ACHN (cell line): ENCODE measurements at regions not wholly inside any gene's neighbourhood (a gene's known extent, or its start where the extent isn't known, plus 50 kb on each side); places are given as distances from the start of the nearest gene placed in this dataset.
"Not testable (repeated sequence)": the region's sequence is repeated elsewhere in the genome, so short reads cannot be mapped to it uniquely, and the experiment has no call there.

Source experiments
- DNase-seq: peaks from one replicate; pipeline ENCODE4 v3.0.0-alpha.2; 2015
- in situ Hi-C: cut with HindIII; loops from 2 replicates; pipeline ENCODE4 v1.10.0; 2017; ENCODE audit warnings: low sequenced_read_pairs, low pct_ligation_motif_present, low pct_unique_long_range_greater_than_20kb

DNA sequence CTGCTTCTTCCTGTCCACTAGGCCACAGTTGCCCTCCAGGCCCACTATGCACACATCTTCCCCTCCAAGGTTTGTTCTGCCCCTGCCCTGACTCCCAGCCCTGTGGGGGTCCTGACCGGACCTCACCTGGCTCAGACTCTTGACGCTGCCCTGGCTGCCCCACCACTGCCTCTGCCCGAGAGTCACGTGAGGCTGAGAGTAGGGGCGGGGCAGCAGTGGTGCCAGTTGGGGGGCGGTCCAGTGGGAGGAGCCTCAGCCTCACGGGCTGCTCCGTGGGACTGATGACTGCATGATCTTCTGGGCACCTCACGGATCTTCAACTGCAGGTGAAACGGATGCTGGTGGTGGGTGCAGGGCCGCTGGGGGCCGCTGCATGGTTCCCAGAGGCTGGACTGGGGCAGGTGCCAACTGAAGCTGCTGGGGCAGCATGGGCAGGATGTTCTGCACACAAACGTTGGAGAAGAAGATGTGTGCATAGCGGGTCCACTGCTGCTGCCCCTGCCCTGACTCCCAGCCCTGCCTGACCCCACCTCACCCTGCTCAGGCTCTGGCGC, 77.6 kb downstream of the HHIPL2 start:
- DNase-seq, in situ Hi-C loops: not testable (repeated sequence)

DNA sequence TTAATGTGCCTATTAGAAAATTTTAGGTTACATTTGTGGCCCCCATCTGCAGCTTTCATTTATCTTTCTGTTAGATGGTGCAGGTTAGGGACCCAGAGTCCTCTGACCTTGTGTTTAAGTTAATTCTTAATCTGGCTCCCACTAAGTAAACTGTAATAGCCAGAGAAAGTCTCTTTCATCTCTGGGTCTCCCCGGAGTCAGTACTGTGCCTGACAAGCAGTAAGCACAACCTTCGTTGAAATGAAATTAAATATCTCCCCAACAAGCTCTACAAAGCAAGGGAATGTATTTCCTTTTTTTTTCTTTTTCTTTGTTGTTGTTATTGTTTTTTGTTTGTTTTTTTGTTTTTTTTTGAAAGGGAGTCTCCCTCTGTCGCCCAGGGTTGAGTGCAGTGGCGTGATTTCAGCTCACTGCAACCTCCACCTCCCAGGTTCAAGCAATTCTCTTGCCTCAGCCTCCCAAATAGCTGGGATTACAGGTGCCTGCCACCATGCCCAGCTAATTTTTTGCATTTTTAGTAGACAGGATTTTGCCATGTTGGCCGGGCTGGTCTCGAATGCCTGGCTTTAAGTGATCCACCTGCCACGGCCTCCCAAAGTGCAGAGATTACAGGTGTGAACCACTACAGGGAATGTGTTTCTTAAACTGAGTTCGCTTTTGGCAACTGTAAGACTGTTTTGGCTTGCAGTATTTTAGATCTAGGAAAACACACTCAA, 81.6 kb downstream of the HHIPL2 start:
- in situ Hi-C loops: no loop called here
- peak; percentile 22 for DNase-seq

DNA sequence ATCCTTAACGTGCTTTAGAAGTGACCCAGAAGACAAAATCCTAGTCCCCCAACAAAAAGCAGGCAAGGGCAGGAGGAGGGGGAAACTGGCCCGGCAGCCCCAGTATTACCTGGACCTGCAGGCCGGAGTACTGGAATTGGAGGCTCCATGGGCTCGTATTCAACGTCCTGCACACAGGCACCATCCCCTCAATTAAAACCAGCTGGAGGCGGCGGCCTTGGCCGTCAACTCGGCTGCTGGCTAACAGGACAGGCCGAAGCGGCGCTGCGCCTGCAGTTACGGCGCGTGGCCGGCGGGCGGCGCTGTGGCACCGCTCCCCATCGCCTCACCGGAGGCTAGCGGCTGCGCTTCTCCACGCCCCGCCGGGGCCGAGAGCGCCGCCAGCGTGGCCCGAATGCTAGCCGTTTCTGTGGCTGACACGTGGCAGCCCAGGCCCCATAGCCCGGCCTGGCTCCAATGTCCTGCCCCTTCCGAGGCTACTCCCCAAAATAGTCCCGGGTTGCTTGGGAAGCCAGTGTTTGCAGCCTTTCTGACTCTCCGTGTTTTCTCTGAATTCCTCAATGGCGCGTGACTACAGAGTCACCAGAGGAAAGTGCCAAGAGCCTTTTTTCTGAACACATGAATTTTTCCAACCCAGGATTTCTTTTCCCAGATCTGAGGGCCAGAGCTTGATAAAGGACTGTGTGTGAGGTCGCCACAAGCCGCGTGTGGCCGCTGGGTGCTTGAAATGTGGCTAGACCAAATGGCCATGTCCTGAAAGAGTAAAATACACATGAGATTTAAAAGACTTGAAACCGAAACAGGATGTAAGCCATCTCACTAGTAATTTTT, 82.5 kb downstream of the HHIPL2 start:
- peak; percentile 98 for DNase-seq
- in situ Hi-C loops: no loop called here

DNA sequence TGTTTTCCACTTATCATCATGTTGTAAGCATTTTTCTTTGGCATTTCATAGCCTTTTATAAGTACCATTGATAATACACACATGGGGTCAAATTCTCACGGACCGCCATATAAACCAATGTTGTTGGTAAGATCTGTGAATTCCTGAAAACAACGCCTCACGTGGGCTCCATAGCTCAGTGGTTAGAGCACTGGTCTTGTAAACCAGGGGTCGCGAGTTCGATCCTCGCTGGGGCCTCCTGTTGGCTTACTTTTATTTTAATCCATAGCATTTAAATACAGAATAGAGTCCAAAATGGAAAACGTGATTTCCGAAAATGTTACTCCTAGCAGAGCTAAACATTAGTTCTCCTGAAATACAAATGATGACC, 83.1 kb downstream of the HHIPL2 start:
- peak; percentile 72 for DNase-seq
- in situ Hi-C loops: no loop called here

DNA sequence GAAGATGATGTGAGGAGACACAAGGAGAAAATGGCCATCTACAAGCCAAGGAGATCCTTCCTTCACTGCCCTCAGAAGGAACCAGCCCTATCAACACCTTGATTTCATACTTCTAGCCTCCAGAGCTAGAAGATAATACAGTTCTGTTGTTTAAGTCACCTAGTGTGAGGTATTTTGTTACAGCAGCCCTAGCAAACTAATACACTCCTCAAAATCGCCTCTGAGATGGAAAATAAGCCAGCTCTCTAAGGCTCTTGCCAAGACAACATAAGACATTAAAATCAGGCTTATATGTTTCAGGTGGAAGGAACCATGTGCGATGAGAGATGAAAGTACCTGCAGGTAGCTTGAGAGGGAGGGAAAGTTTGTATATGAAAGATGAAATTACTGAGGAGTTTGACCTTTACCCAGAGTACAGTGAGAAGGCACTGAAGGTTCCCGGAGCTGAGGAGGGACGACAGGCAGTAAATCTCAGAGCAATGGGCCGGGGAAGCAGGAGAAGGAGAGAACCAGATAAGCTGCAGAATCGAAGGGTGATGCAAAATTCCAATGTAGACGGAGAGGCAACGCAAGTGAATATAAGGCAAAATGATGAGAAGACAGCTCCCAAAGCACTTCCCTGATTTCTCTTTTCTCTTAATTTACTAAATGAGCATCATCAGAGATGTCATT, 84.7 kb downstream of the HHIPL2 start:
- DNase-seq: no peak
- in situ Hi-C loops: no loop called here

DNA sequence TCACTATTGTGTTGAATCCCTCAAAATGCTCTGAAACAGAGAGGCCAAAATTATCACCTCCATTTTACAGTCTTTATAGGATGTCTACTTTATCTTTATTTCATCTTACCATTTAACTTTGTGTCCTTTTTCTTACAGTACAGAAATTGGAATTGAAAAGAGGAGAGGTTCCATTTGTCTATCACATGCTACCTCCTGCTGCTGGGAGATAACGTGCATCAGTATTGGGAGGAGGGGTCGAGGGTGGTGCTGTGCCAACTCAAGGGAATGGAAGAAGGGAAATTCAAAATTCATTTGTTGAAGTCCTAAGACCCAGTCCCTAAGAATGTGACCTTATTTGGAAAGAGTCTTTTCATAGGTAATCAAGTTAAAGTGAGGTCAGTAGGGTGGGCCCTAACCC, 85.3 kb downstream of the HHIPL2 start:
- in situ Hi-C loops: no loop called here
- DNase-seq: no peak

DNA sequence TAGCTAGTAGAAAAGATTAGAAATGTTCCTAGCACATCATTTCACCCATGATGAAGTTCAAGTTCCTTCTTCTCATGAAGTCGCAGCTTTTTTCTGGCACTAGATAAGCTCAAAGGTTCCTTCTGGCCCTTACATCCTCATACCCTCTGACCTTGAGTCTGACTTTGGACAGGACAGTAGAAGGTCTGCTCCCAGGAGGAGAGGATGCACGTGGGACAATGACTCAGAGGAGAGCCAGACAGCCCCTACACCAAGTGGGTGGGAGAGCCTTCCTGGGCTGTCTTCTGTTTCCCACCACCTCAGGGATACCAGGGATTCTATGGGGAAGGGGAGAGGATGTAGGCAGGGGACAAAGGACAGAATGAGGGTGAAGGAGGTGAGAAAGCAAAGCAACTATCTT, 86.0 kb downstream of the HHIPL2 start:
- in situ Hi-C loops: no loop called here

DNA sequence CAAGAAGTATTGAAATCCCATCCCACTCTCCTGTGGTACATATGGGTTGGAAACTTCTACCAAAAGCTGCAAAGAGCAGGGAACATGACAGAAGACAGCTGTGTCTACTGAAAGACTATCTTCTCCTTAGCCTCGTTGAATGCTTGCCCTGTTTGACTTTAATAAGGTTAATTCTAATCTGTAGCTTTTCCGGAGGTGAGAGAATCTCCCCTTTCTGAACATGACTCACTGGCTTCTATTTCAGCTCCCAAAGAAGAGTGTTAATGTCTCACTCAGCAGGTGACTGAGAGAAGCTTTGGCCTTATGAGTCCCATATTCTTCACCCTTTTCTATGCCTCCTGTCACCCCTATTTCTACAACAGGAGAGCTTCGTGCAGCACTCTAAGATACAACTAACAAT, 88.3 kb downstream of the HHIPL2 start:
- DNase-seq: no peak
- in situ Hi-C loops: no loop called here

More for the DNA sequence above, 86.0 kb downstream of the HHIPL2 start:
- no peak for DNase-seq

DNA sequence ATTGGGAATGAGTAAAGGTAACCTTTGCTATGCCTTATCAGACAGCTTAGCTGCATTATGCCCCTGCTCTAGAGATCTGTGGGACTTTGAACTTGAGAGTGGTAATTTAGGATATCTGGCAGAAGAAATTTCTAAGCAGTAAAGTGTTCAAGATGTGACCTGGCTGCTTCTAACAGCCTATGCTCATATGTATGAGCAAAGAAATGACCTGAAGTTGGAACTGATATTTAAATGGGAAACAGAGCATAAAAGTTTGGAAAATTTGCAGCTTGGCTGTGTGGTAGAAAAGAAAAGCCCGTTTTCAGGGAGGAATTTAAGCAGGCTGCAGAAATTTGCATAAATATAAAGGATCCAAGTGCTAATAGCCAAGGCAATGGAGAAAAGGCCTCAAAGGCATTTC, 90.4 kb downstream of the HHIPL2 start:
- DNase-seq: no peak
- in situ Hi-C loops: no loop called here

DNA sequence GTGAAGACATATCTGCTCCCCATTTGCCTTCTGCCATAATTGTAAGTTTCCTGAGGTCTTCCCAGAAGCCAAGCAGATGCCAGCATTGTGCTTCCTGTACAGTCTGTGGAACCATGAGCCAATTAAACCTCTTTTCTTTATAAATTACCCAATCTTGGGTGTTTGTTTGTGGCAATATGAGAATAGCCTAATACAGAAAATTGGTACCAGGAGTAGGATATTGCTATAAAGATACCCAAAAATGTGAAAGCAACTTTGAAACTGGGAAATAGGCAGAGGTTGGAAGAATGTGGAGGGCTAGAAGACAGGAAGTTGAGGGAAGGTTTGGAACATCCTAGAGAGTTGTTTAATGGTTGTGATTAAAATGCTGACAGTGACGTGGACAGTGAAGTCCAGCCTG, 90.8 kb downstream of the HHIPL2 start:
- DNase-seq: no peak
- in situ Hi-C loops: no loop called here

DNA sequence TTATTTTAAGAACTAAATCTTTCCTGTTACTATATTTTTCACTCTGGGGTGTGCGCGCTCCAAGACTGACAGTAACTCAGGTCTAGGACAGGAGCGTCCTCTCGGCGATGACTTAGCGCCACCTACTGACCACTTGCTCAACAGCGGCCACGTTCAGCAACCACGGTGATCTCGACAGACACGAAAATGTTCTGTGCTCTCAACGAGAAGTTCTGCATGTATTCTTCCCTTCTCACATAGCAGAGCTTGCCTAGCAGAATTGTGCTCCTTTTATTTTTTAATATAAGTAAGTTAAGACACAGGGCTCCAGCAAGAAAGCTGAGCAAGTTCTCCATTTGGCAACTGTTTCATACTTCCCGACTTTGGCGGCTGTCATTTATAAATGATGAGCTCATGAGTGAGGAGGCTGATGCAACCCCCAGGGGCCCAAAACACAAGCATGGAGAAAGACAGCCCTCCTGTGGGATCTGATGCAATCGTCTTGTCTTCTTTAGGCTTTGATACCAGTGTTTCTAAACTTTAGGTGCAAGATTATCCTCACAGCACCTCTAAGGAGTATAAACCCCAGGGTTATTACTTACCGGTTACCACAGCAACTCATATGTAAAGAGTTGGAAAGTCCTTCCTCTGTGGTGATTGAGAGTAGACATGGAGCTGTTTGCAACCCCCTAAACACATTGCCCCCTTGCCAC, 92.6 kb downstream of the HHIPL2 start:
- peak; percentile 80 for DNase-seq
- in situ Hi-C loops: no loop called here

DNA sequence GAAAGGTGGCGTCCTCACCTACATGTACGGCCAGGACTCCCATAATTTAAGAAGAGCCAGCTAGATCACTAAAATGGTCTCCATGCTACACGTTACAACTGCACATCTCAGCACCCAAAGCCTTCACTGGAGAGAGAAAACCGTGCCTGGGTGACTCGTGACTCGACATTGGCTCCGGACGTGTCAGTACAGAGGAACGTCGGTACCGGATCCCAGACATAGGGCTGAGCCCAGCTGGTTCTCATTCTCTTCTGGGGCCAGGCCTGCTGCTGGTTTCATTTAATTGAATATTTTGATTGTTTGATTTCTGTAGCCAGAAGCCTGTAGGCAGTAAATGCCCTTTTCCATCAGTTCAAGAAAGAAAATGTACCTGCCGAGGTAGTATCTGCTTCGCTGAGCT, 93.1 kb downstream of the HHIPL2 start:
- DNase-seq: no peak
- in situ Hi-C loops: no loop called here

DNA sequence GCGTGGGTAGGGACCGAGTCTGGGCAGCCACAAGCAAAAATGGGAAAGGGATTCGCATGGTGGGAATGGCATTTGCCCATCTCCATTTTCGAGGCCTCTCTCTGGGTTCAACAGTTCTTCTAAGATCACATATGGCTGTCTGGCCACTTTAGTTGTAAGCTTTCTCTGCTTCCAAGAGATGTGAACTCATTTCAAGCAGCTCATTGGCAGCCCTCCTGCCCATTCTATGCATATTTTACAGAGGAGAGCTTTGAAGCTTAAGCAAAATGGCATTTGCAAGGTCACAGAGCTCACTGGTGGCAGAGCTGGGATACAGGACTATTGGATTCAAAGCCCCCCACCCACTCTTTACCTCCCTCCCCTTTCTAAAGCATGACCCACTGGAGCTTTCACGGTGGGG, 93.7 kb downstream of the HHIPL2 start:
- in situ Hi-C loops: no loop called here
- no peak for DNase-seq

DNA sequence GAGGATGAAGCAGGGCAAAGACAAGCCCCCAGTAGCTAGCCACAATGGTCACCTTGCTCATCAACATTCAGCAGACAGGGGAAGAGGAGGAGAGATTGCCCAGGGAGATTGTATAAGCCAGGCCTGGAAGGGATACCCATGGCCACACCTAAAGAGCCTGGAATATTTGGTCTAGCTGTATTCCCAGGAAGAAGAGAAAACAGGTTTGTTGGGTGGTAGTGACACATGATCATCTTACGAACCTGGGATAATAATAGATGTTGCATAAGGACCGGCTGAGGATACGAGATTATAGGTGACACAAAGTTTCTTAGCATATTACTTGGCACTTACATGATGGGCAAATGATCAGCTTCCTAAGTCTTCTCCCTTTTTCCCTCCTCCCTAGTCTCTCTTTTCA, 95.9 kb downstream of the HHIPL2 start:
- DNase-seq: no peak
- in situ Hi-C loops: no loop called here

DNA sequence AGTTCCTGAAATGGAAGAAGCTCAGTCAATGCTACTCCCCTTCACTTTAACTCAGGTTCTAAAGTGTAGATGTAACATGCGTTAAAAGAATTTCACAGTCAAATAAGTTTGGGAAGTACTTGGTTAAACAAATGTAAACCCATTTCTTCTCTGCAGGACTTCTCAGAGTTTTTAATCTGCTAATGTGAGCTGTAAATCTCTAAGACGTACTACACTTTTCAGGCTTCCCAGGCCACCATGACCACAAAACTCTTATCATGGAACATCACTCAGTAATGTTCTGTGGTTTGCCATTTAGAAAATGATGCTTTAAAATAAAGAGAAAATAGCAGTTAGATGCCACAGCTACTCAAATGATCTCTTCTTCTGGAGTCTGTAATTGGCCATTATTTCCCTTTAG, 104.3 kb downstream of the HHIPL2 start:
- in situ Hi-C loops: no loop called here

DNA sequence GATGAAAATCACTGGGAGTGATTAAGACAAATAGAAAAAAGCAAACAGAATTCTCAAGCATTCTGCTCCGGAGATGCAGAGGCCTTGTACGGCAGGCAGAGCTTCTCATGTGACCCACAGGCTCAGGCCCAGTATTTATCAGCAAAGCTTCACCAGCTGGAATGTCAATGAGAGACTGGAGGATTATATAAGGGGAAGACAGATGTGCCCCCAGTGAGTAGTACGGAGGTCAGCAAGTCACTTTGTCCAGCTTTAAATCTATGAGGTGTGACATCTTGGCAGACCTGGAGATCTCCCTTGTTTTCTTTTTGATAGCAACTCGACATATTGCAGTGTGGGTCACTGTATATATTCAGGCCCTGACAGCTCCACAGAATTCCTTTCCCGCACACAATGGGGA, 106.8 kb downstream of the HHIPL2 start:
- DNase-seq: no peak
- in situ Hi-C loops: no loop called here

More for the DNA sequence above, 104.3 kb downstream of the HHIPL2 start:
- no peak for DNase-seq

DNA sequence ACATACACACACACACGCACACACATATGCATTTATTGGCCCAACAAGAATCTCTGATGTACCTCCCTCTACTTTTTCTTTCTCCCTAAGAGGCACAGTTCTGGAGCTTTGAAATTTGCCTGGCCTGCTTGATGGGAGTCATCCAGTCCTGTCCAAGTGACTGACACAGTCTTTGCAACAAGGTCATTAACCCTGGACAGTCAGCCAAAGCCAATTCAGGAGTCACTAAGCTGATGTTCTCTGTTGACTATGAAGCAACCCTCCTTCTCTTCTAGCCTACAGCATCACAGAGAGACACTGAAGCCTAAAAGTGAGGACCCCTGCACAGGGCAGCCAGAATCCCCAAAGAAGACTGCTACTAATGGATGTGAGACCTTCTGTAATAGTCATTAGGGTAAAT, 123.1 kb downstream of the HHIPL2 start:
- in situ Hi-C loops: no loop called here
- no peak for DNase-seq

DNA sequence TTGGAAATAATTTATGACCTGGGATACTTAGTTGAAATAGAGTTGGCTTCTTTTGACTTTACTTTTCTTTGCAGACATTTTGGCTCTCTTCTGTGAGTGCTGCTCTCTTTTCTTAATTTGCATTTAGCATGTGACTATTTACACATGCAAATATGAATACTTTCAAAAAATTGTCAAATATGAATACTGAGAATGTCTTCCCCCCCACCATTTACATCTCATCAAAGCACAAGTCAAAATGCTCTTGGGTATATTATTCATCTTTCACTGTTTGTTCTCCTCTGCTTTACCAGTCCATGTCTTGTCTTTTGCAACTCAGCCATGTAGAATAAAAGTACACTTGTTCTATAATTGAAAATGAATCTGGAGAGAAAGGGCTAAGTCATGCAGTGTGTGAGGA, 126.5 kb downstream of the HHIPL2 start:
- DNase-seq: no peak

DNA sequence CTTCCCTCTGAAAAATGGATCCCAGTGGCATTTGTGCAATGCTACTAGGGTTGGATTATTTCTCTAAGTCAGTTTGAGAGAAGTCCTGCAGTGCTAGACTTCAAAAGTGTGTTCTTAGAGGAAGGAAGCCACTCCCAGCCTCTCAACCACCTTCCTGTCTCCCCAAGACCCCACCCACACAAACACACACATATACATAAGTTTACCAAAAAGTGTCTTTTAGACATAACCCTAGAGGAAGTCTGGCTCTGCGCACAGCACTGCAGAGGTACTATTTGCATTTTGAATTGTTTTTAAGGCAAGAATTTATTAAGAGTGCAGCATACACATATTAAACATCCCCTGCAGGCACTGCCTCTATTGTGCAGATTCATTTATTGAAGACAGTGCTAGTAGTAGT, 127.3 kb downstream of the HHIPL2 start:
- in situ Hi-C loops: no loop called here

More for the DNA sequence above, 126.5 kb downstream of the HHIPL2 start:
- in situ Hi-C loops: no loop called here

More for the DNA sequence above, 127.3 kb downstream of the HHIPL2 start:
- DNase-seq: no peak
